ENCODE measurements at regions not wholly inside any gene's neighbourhood (a gene's known extent, or its start where the extent isn't known, plus 50 kb on each side); places are given as distances from the start of the nearest gene placed in this dataset.

DNA sequence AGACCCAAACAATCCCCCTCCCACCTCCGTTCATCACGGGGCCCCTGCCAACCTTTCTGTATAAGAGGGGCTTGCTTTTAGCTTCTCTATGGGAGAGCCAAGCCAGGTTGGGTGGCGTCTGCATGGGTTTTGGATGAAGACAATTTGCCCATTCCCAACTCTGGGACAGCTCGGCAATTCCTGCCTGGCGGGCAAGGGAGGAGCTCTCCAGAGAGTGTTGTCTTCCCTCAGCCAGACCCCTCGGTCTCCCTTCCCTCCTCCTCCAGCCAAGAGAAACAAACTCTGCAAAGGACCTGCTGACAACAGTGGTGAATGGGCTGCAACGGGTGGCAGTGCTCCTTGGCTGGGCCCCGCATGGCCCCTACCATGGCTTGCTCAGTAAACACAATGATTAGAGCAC is 267.2 kb upstream of the HDAC4 start:
- Histone ChIP-seq H3K9ac (ENCODE audit: low read length) (no peak overlapping the region), H3K36me3 (ENCODE audit: control insufficient read depth, insufficient read depth, low read length) (no peaks in the 10 kb centered on the region), H3K9me3 (ENCODE audit: control insufficient read depth, low read length) (no peaks in the 10 kb centered on the region), H3K4me1 (ENCODE audit: control insufficient read depth, insufficient read depth, low read length) (no peaks in the 10 kb centered on the region), H3K4me3 (ENCODE audit: low read length) (no peak overlapping the region), H3K27me3 (ENCODE audit: control insufficient read depth, insufficient read depth, low read length) (no peaks in the 10 kb centered on the region)

DNA sequence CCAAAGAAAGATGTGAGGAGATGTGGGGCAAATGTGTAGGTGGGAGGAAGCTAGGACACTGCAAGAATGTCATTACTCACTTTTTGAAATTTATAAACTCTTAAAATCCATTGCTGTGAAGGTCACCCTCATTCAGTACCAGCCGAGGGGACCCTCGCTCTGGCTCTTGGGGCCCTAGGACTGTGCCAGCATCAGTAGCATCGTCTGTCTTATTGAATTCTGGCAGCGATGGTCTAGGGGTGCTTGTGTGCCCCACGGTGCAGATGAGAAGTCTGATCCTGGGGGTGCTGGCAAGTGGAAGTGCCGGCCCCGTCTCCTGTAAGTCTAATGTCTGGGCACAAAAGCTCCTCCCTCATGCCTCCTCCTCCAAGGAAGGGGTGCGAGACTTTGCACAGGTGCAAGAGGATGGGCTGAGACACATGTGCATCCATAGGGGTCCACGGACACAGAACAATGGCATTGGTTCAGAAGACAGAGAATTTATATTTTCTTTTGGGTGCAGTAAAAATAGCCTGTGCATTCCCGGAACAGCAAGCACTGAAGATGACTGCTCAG is 266.7 kb upstream of the HDAC4 start:
- no peaks in the 10 kb centered on the region for H3K36me3 ChIP-seq (ENCODE audit: control insufficient read depth, insufficient read depth, low read length)
- H3K4me1 ChIP-seq (ENCODE audit: control insufficient read depth, insufficient read depth, low read length) = no peaks in the 10 kb centered on the region
- H3K4me3 ChIP-seq (ENCODE audit: low read length) = no peak overlapping the region
- H3K9me3 ChIP-seq (ENCODE audit: control insufficient read depth, low read length) = no peaks in the 10 kb centered on the region
- no peak overlapping the region for H3K9ac ChIP-seq (ENCODE audit: low read length)
- peaks cover 4% of the 10 kb centered on the region for H3K27me3 ChIP-seq (ENCODE audit: control insufficient read depth, insufficient read depth, low read length)

DNA sequence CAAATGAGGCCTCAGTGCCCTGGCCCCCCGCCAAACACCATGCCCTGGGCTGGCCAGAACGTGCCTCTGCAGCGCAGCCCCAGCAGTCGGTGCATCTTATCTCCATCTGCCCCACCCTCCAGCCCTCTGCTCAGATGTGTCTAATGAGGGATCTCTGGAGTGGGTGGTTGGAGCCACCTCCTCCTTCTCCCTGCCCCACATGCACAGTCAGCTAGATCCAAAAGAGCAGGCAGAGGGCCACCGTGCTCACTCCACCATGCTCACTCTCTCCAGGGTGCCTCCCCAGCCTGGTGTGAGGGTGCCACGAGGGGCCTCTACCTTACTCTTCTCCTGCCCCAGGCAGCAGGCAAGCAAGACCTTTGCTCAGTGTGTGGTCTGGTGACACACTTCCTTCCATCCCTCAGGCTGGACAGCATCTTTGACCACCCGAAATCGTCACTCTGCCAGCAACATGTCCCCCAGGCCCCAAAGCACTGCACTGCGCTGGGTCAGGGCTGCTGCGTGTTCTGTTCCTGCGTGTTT is 266.1 kb upstream of the HDAC4 start:
- no peak overlapping the region for H3K9ac ChIP-seq (ENCODE audit: low read length)
- peaks cover 10% of the 10 kb centered on the region for H3K27me3 ChIP-seq (ENCODE audit: control insufficient read depth, insufficient read depth, low read length)
- no peak overlapping the region for H3K4me3 ChIP-seq (ENCODE audit: low read length)
- H3K36me3 ChIP-seq (ENCODE audit: control insufficient read depth, insufficient read depth, low read length) = no peaks in the 10 kb centered on the region
- H3K4me1 ChIP-seq (ENCODE audit: control insufficient read depth, insufficient read depth, low read length) = no peaks in the 10 kb centered on the region
- H3K9me3 ChIP-seq (ENCODE audit: control insufficient read depth, low read length) = no peaks in the 10 kb centered on the region

DNA sequence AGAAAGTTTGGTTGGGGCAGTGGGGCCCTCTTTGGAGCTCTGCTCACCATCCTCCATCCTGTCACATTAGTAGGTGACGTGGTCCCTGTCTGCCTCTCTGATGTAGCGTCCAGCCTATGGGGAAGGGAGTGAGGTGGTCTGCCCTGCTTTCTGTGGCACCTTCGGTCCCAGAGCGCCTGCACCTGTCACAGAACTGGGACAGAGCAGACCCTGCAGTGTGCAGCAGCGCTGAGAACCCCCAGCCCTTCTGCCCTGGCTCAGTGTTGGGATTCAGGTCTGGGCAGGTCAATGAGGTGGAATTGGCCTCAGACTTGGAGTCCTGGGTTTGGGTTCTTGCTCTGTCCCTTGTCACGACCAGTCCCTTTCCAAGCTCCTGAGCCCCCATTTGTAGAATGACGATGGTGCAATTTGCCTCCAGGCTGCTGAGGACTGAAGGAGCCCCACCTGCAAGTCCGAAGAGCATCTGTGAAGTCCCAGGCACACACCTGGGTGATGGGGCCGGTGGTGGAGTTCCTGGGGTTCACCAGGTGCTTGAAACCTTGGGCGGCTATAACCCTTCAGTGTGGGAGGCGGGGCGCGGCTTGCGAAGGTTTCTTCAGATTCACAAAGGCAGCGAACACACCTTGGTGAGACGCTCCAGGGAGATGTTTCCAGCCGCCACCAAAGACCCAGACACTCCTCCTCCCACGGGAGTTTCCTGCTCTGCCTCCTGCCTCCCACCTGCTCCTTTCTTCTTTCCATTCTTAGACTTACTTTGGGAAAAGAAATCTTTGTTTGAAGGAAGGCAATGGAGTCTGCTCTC is 265.4 kb upstream of the HDAC4 start:
- Histone ChIP-seq H3K4me3 (ENCODE audit: low read length) (no peak overlapping the region), H3K9ac (ENCODE audit: low read length) (no peak overlapping the region), H3K9me3 (ENCODE audit: control insufficient read depth, low read length) (no peaks in the 10 kb centered on the region), H3K36me3 (ENCODE audit: control insufficient read depth, insufficient read depth, low read length) (no peaks in the 10 kb centered on the region), H3K27me3 (ENCODE audit: control insufficient read depth, insufficient read depth, low read length) (peaks cover 15% of the 10 kb centered on the region), H3K4me1 (ENCODE audit: control insufficient read depth, insufficient read depth, low read length) (no peaks in the 10 kb centered on the region)

DNA sequence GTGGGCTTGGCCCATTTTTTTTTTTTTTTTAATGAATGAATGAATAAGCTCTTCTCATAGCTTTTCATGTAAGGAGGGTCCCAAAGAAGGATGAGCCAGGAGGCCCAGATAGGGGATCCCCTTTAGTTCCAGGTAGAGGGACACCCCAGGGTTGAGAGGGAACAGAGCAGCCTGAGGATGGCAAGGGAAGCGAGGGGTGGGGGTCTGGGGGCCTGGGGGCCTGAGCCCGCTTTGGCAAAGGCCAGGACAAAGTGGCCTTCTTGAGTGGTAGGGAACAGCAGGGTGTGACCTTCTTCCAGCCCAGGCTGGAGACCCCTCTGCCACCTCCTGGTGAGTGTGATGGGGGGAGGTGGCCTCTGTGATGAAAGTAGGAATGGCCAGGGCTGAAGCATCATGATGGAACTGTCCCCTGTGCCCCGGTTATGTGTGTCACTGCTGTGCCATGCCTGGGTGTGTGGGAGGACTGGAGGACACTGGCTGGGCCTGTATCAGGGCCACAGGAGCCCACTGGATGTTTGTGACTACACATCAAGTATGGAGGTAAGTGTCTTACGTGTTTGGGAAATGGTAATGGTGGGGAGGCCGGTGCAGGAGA is 263.5 kb upstream of the HDAC4 start:
- H3K9ac ChIP-seq (ENCODE audit: low read length) = no peak overlapping the region
- no peak overlapping the region for H3K4me3 ChIP-seq (ENCODE audit: low read length)
- no peaks in the 10 kb centered on the region for H3K36me3 ChIP-seq (ENCODE audit: control insufficient read depth, insufficient read depth, low read length)
- H3K9me3 ChIP-seq (ENCODE audit: control insufficient read depth, low read length) = no peaks in the 10 kb centered on the region
- H3K4me1 ChIP-seq (ENCODE audit: control insufficient read depth, insufficient read depth, low read length) = no peaks in the 10 kb centered on the region
- peaks cover 23% of the 10 kb centered on the region for H3K27me3 ChIP-seq (ENCODE audit: control insufficient read depth, insufficient read depth, low read length)

DNA sequence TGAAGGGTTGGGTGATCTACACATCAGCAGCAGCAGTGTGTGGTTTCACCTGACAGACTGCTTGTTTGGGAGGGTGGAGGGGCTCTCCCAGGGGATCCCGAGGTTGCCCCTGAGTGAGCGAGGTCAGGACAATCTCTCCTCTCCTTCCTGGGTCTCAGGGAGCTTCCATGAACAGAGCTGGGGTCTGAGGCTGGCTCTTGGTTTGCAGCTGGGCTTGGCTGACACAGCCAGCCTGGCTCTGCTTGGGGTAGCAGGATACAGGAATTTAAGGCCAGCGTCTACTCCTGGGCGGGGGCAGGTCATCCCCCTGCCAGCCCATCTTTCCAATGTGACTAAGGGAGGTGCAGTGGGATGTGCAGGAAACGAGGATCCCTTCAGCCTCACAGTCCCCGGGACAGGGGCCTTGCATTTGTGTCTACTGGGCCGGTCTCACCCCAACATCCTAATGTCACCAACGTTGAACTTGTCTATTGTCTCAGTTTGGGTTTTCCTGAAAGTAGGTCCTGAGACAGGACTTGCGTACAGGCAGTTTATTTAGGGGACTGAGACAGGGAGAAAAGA is 262.6 kb upstream of the HDAC4 start:
- no peaks in the 10 kb centered on the region for H3K4me1 ChIP-seq (ENCODE audit: control insufficient read depth, insufficient read depth, low read length)
- no peak overlapping the region for H3K9ac ChIP-seq (ENCODE audit: low read length)
- H3K9me3 ChIP-seq (ENCODE audit: control insufficient read depth, low read length) = no peaks in the 10 kb centered on the region
- H3K27me3 ChIP-seq (ENCODE audit: control insufficient read depth, insufficient read depth, low read length) = peaks cover 23% of the 10 kb centered on the region
- no peak overlapping the region for H3K4me3 ChIP-seq (ENCODE audit: low read length)
- H3K36me3 ChIP-seq (ENCODE audit: control insufficient read depth, insufficient read depth, low read length) = no peaks in the 10 kb centered on the region

DNA sequence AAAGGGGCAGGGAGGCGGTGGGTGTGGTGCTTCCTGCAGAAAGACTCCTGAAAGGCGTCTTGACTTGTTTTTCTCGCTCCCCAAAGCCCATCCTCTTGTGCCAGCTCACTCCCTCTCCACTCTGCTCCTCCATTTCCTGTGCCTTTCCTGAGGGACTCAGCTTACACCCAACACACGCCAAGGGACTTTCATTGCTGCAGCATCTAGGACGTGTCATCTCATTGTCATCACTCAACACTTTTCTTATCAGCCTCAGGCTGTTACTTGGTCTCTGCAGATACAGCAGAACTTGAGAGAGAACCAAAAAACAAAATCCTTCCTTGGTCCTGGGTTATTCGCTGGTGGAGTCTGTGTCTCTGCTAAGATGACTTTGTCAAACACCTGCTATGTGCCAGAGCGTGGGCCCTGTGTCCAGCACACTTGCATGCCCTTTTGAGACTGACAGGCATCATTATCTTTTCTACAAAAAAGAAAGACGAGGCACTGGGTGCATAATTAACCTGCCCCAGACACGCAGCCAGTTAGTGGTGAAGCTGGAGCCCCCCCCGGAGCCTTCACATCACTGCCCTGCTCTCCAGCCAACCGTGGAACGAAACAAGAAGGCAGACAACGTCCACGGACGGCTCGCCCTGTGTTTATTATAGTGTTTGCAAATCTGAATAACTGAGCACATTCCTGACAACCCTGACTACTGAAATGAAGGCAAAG is 261.7 kb upstream of the HDAC4 start:
- no peaks in the 10 kb centered on the region for H3K4me1 ChIP-seq (ENCODE audit: control insufficient read depth, insufficient read depth, low read length)

DNA sequence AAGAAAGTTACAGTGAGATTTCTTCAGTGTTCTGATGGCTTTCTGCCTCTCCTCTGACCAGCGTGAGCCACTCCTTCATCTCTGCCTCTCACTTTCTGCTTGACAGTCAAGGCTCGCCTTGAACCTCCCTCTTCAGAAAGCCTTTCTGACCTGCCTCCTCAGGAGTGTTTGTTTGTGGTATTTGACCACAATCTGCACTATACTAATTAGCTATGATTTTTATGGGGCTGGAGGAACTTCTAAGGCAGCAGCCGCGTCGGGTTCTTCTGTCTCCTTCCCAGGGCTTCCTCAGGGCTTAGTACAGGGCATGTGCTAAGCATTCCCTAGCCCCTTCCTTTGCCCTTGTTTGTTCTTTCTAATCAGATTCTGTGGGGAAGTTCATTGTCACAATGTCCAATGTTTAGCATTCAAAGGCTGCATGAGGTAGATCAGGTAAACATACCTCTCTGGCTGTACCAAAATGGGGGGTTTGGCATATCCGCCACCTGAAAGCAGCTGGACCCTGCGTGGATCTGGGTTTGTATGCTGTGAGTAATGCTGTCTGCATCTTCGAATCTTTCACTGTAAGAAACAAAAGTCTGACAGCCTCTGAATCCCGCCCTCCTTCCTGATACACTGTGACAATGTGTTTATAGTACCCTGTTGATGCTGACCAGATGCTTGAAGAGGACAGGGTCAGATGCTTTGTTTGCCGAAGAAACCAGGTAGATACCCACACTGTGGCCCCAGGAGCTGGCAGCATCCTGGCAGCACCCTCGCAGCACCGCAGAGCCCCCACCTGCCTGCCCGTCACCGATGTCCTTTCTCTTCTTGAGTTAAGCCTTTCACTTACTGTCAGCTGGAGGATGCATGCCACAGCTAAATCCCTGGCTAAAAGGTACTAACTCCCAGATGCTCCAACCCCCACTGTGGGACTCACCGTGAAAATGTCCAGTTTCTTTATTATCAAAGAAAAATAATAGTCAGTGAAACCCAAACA is 260.8 kb upstream of the HDAC4 start:
- Histone ChIP-seq H3K9ac (ENCODE audit: low read length) (no peak overlapping the region), H3K4me3 (ENCODE audit: low read length) (no peak overlapping the region), H3K27me3 (ENCODE audit: control insufficient read depth, insufficient read depth, low read length) (peaks cover 28% of the 10 kb centered on the region), H3K9me3 (ENCODE audit: control insufficient read depth, low read length) (no peaks in the 10 kb centered on the region), H3K4me1 (ENCODE audit: control insufficient read depth, insufficient read depth, low read length) (no peaks in the 10 kb centered on the region), H3K36me3 (ENCODE audit: control insufficient read depth, insufficient read depth, low read length) (no peaks in the 10 kb centered on the region)

More for the DNA sequence above, 261.7 kb upstream of the HDAC4 start:
- no peak overlapping the region for H3K4me3 ChIP-seq (ENCODE audit: low read length)
- no peaks in the 10 kb centered on the region for H3K36me3 ChIP-seq (ENCODE audit: control insufficient read depth, insufficient read depth, low read length)
- H3K9me3 ChIP-seq (ENCODE audit: control insufficient read depth, low read length) = no peaks in the 10 kb centered on the region
- H3K27me3 ChIP-seq (ENCODE audit: control insufficient read depth, insufficient read depth, low read length) = peaks cover 28% of the 10 kb centered on the region
- H3K9ac ChIP-seq (ENCODE audit: low read length) = no peak overlapping the region

DNA sequence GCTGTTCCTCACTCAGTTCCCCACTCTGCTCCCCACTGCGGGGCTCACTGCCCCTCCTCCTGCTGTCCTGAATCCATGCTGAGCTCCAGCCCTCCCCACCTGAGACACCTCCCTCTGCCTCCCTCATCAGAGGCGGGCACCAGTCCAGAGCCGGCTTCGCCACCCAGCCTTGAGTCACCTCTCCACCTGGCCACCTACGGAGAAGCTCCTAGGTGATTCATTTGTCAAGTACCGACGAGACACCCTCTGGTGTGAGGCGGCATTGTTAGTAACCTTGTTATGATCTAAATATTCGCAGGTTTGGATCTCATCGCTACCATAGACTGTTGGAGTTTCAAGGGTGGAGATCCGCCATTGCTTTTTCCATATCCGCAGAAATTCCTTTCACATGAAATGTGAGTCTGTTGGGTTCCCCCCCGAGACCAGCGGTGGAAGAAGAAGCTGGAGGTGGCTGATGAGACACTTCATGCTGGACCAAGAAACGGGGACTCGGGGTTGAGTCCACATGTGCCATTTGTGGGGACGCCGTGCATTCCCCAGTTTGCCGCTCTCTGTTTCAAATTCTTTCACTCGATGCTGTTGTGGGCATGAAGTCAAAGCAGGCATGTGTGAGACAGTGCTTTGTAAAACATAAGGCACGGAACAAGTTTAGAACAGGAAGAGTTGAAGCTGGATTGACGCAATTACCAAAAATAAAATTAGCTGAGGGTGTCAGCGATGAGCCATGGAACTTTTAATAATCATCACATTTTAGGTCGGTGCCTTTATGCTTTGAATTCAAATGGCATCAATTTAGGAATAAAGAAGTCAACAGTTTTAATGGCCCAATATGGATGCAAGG is 259.8 kb upstream of the HDAC4 start:
- Histone ChIP-seq H3K4me3 (ENCODE audit: low read length) (no peak overlapping the region), H3K4me1 (ENCODE audit: control insufficient read depth, insufficient read depth, low read length) (no peaks in the 10 kb centered on the region), H3K36me3 (ENCODE audit: control insufficient read depth, insufficient read depth, low read length) (no peaks in the 10 kb centered on the region), H3K9ac (ENCODE audit: low read length) (no peak overlapping the region), H3K9me3 (ENCODE audit: control insufficient read depth, low read length) (no peaks in the 10 kb centered on the region), H3K27me3 (ENCODE audit: control insufficient read depth, insufficient read depth, low read length) (peaks cover 28% of the 10 kb centered on the region)

DNA sequence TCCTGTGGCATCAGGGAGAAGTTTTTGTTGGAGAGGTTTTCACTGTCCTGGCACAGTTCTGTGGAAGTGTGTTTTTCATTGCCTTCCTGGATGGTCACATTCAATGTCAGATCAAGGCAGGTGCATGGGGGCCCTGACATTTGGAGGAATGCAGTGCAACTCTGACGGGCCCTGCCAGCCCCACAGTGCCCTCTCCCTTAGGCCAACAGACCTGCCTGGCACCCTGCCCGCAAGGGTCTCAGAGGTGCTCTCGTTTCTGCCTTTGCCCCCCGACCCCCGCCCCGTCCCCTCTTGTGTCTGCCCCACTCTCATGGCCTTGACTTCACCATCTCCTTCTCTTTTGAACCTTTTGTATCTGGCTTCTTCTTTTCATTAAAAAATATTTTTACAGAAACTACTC is 257.2 kb upstream of the HDAC4 start:
- Histone ChIP-seq H3K4me1 (ENCODE audit: control insufficient read depth, insufficient read depth, low read length) (no peaks in the 10 kb centered on the region), H3K27me3 (ENCODE audit: control insufficient read depth, insufficient read depth, low read length) (peaks cover 28% of the 10 kb centered on the region), H3K9me3 (ENCODE audit: control insufficient read depth, low read length) (no peaks in the 10 kb centered on the region), H3K9ac (ENCODE audit: low read length) (no peak overlapping the region), H3K4me3 (ENCODE audit: low read length) (no peak overlapping the region), H3K36me3 (ENCODE audit: control insufficient read depth, insufficient read depth, low read length) (no peaks in the 10 kb centered on the region)
